GM12891 (cell line): ENCODE measurements at regions not wholly inside any gene's neighbourhood (a gene's known extent, or its start where the extent isn't known, plus 50 kb on each side); places are given as distances from the start of the nearest gene placed in this dataset.

Source experiments
- DNase-seq: peaks from one replicate; pipeline ENCODE4 v3.0.0; 2011; ENCODE audit warnings: low spot score; ENCODE audit not compliant: insufficient read length
- FAIRE-seq: peaks from 2 replicates; lab custom pipeline; 2011; peaks lifted over from hg19 to GRCh38; lab: Jason Lieb, UNC
- PAX5 ChIP-seq: IDR thresholded peaks from 2 replicates; pipeline ENCODE4 v1.6.1; 2011; ENCODE audit warnings: low read length, moderate library complexity, mild to moderate bottlenecking; ENCODE audit not compliant: insufficient read depth, severe bottlenecking
- POLR2A ChIP-seq: IDR thresholded peaks from 2 replicates; pipeline ENCODE4 v1.6.1; 2011; ENCODE audit warnings: low read depth, low read length, control low read depth
- POLR2AphosphoS5 ChIP-seq: IDR thresholded peaks from 2 replicates; pipeline ENCODE4 v1.6.1; 2011; ENCODE audit warnings: low read depth, low read length, control low read depth
- POU2F2 ChIP-seq: IDR thresholded peaks from 2 replicates; pipeline ENCODE4 v1.6.1; 2011; ENCODE audit warnings: low read depth, mild to moderate bottlenecking, control low read depth, low read length, moderate library complexity
- SPI1 ChIP-seq: IDR thresholded peaks from 2 replicates; pipeline ENCODE4 v1.6.1; 2011; ENCODE audit warnings: low read depth, low read length, control low read depth
- TAF1 ChIP-seq: IDR thresholded peaks from 2 replicates; pipeline ENCODE4 v1.6.1; 2011; ENCODE audit warnings: low read depth, low read length, control low read depth

DNA sequence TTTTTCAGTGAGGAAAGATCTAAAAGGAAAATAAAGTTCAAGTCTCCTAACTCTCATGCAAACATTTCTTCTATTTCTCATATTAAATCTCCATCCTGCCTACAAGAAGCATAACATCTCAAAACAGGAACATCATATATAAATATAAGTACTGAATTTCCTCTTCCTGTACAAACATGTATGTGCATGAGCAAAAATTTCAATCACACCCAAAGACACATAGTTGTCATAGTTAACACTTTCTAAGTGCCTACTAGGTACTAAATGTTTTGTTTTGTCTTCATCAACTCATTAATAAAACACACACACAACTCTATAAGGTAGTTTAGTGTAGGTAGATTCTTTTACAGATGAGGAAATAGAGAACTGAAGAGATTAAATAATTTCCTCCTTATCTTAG, 237.1 kb upstream of the ADGRL2 start:
- TF ChIP-seq POLR2AphosphoS5 (no peak), TAF1 (no peak), POU2F2 (no peak), POLR2A (no peak), SPI1 (no peak), PAX5 (no peak)
- no peak for DNase-seq
- FAIRE-seq: no peak

DNA sequence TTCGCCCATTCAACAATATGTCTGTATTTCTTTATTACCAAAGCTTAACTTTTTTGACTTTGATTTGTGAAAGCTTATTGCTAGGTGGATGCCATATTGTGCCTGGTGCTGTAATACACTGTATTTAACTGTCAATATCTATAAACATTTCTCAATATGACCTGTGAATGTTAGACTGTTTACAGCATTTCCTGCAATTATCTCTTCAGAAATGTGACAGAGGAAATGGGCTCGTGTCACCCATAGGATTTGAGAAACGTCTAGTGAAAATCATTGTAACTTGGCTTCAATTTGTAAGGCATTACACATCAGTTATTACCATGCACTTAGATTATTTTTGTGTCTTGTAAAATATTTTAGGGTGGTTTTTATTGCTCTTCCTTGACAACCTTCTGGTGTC, 237.8 kb upstream of the ADGRL2 start:
- FAIRE-seq: no peak

DNA sequence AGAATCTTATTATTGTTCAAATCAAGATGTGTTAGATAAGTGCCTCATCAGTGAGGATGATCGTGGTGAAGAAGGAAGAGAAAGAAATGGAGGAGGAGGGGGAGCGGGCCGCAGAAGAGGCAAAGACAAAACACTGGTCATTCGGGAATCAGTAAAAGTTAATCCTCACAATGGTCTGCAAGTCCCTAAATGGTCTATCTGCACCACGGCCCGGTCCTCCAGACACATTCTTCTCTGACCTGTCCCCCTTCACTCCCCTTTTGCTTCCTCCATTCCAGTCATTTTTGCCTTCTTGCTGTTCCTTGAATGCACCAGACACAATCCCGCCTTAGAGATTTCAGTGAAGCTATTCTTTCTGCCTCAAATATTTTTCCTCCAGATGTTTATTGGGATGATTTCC, 240.1 kb upstream of the ADGRL2 start:
- DNase-seq (no peak), FAIRE-seq (no peak)
- TF ChIP-seq POLR2A (no peak), POLR2AphosphoS5 (no peak)

More for the DNA sequence above, 237.8 kb upstream of the ADGRL2 start:
- DNase-seq: no peak
- TF ChIP-seq POLR2A: no peak
- no peak for TF ChIP-seq SPI1
- TF ChIP-seq TAF1: no peak
- TF ChIP-seq PAX5: no peak
- TF ChIP-seq POU2F2: no peak
- TF ChIP-seq POLR2AphosphoS5: no peak

GRCh38 chr1:81559662-81560350, 240.9 kb upstream of the ADGRL2 start:
- TF ChIP-seq TAF1: no peak
- no peak for TF ChIP-seq PAX5
- TF ChIP-seq POLR2AphosphoS5: no peak
- TF ChIP-seq POU2F2: no peak
- TF ChIP-seq SPI1: no peak
- TF ChIP-seq POLR2A: no peak
- FAIRE-seq (no peak), DNase-seq (no peak)

DNA sequence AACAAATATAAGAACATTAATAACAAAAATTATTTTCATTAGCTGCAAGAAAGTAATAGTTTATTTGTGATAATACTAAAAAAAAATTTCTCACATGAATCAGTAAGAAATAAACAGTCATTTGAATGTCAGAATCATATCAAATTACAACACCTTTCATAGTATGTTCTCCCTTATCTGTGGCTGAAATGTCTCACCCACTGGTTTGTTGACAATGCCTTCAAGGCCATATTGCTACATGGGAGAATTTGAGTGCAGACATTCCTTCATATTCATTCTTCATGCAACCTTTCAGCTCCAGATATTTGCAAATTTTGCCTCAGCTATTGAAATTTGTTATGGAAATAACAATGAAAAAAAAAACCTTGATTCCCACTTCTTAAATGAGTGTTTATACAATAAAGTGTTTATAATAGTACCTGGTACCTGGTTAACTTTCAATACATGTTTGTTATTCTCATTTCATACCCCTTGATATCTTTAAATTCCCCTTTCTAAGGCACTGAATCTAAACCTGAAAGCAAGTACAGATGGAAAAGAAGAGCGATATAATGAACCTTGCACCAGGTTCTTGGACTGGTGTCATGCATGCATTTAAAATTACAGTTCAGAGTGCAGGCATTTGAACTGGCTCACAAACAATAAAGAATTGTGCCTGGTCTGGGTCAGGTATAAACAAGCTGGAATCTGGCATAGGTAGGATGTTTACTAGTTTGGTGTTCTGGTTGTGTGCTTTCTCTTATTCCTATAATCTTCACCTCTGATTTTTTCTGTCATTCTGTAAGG, 242.2 kb upstream of the ADGRL2 start:
- FAIRE-seq (no peak), DNase-seq (no peak)
- TF ChIP-seq SPI1: no peak
- no peak for TF ChIP-seq PAX5
- no peak for TF ChIP-seq TAF1
- TF ChIP-seq POU2F2: no peak
- TF ChIP-seq POLR2AphosphoS5: no peak
- TF ChIP-seq POLR2A: no peak

DNA sequence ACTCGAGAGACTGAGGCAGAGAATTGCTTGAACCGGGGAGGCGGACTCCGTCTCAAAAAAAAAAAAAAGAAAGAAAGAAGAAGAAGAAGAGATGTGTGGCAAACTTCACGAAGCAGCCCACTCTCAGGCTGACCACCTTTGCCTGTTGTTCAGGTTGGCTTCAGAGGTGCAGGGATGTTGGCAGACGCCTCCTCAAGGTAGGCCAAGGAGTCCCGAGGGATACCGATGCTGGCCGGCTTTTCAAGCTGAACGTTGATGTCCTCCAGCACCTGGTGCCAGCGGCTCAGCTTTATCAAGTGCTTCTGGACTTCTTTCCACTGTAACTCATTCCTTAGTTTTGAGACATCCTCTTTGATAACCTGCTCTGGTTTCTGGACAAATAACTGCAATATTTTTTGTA, 243.8 kb upstream of the ADGRL2 start:
- TF ChIP-seq POLR2AphosphoS5: no peak
- no peak for TF ChIP-seq PAX5
- no peak for TF ChIP-seq POU2F2
- TF ChIP-seq POLR2A: no peak
- no peak for TF ChIP-seq SPI1
- TF ChIP-seq TAF1: no peak
- no peak for FAIRE-seq

DNA sequence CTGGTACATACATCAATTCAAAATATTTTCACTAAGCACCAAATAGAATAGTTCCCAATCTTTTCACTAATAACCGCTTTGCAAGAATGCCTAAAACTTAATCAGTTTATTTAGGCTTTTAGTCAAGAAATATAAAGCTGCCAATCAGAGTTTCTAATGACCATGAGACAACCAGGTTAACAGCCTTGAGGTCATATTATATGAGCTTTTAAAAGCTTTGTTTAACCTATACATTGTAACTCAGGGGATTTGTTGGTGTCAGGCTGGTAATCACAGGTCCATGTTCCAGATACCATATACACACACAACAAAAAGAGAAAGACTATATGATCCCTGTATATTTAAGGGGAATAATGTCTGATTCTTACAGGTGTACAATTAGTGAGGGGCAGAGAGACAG, 246.2 kb upstream of the ADGRL2 start:
- FAIRE-seq (no peak), DNase-seq (no peak)
- TF ChIP-seq POU2F2 (no peak), TAF1 (no peak), PAX5 (no peak), SPI1 (no peak), POLR2AphosphoS5 (no peak), POLR2A (no peak)

More for the DNA sequence above, 243.8 kb upstream of the ADGRL2 start:
- no peak for DNase-seq

- TF ChIP-seq POU2F2: no peak
- no peak for TF ChIP-seq SPI1
- no peak for TF ChIP-seq POLR2A
- TF ChIP-seq POLR2AphosphoS5: no peak
- no peak for TF ChIP-seq TAF1
- TF ChIP-seq PAX5: no peak
- DNase-seq (no peak), FAIRE-seq (no peak)
Measured at GRCh38 chr1:81554108-81554507, 246.6 kb upstream of the ADGRL2 start.

DNA sequence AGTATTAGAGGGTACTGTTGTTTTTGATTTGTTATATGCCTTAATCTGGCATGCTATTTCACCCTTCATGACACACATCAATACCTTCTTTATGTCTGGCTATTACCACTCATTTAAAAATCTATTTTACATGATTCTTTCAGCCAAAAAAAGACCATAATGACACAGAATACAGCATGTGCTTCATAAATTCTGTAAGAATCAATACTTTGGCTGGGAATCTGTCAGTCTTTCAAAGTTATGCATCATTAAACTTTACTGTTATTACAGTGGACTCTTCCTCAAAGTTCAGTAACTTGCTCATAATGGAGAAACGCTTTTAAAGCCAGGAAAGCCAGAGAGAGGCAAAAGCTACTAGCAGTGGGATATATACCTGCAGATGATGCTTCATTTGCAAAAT, 247.2 kb upstream of the ADGRL2 start:
- TF ChIP-seq POU2F2 (no peak), TAF1 (no peak), SPI1 (no peak), POLR2AphosphoS5 (no peak), PAX5 (no peak), POLR2A (no peak)
- DNase-seq (no peak), FAIRE-seq (no peak)
